AG09309 (cell line): ENCODE measurements at regions not wholly inside any gene's neighbourhood (a gene's known extent, or its start where the extent isn't known, plus 50 kb on each side); places are given as distances from the start of the nearest gene placed in this dataset.
A peak's percentile ranks its signal among the peaks of the same experiment; 100 is the strongest.

Source experiments
- DNase-seq: peaks from one replicate; pipeline ENCODE4 v3.0.0-alpha.2; 2010; ENCODE audit warnings: low read depth
- H3K4me3 ChIP-seq: 2 replicates; pipeline ENCODE4 v1.5.1; 2011; ENCODE audit warnings: mild to moderate bottlenecking, low read depth, low read length, moderate library complexity; ENCODE audit not compliant: control insufficient read depth
- TF ChIP-seq, protein P1 (sequence below): IDR thresholded peaks from 2 replicates; pipeline ENCODE4 v1.5.1; 2011; ENCODE audit warnings: mild to moderate bottlenecking, low read depth, low read length, inconsistent platforms; ENCODE audit not compliant: insufficient read depth, control insufficient read depth; ENCODE audit errors: missing control alignments

DNA sequence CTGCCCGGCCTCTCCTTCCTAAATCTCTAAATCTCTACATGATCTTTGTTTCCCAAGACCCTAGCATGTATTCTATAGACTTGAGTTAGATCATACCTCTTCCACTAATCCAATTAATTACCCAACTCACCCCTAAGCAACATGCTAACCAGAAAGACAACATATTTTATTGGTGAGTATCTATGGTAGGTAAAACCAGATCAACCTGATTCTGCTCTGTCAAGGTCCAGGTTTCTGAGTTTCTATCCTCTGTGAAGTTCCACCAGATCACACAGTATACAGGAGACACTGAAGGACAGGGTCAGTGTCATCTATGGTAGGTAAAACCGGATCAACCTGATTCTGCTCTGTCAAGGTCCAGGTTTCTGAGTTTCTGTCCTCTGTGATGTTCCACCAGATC is 363.2 kb upstream of the MARCKS start:
- TF ChIP-seq, protein P1, sequence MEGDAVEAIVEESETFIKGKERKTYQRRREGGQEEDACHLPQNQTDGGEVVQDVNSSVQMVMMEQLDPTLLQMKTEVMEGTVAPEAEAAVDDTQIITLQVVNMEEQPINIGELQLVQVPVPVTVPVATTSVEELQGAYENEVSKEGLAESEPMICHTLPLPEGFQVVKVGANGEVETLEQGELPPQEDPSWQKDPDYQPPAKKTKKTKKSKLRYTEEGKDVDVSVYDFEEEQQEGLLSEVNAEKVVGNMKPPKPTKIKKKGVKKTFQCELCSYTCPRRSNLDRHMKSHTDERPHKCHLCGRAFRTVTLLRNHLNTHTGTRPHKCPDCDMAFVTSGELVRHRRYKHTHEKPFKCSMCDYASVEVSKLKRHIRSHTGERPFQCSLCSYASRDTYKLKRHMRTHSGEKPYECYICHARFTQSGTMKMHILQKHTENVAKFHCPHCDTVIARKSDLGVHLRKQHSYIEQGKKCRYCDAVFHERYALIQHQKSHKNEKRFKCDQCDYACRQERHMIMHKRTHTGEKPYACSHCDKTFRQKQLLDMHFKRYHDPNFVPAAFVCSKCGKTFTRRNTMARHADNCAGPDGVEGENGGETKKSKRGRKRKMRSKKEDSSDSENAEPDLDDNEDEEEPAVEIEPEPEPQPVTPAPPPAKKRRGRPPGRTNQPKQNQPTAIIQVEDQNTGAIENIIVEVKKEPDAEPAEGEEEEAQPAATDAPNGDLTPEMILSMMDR, result no peak
- H3K4me3 ChIP-seq, result no peak overlapping the region

DNA sequence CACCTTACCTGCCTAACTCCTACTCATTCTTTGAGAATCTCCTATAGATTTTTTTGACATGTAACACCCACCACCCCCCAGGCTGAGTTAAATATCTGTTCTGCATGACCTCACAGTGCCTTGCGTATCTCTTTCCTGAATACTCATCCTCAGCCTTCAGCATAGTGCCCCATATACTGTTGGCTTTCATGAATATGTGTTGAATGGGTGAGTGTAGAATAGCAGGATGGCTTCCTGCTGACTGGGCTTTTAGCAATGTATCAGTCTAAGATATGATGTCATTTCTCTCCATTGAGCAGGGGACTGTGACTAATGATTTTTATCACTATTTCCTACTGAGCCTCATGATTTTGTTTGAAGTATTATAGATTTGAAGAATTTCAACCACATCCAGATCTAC is 361.6 kb upstream of the MARCKS start:
- TF ChIP-seq, protein P1, result no peak
- DNase-seq, result peak; percentile 40
- H3K4me3 ChIP-seq, result no peak overlapping the region

More for the DNA sequence above, 363.2 kb upstream of the MARCKS start:
- no peak for DNase-seq

DNA sequence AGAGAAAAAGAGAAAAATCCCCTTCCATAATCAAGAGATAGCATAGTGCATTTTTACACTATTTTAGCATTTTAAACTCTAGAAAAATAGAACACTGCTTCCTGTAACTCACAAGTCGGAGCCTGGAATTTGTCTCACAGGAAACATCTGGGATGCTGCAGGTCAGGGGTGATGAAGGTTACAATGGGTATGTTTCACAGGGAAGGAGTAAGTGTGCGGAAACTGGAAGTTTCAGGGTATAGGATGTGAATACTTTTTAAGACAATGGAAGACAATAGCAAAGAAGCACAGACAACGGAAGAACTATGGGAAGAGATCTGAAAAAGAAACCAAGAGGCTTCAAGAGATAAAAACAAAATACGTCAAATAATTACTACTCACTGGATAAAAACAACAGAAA is 361.0 kb upstream of the MARCKS start:
- no peak overlapping the region for H3K4me3 ChIP-seq
- DNase-seq, result no peak
- TF ChIP-seq, protein P1, result no peak

DNA sequence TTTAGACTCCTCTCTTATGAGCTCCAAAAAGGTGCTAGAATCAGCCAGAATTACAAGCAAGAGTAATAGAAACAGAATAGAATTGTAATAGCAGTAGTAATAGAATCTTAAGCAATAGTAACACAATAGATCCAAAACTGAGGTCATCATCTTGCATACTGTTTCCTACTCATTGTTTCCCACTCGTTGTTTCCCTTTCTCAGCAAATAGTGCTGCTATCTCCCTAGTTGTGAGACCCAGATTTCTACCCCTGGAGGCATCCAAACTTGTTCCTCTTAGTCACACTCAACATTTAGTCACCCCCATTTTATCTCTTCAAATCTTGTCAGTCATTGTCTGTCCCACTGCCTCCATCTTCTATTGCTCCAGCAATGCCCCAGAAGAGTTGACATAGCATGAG is 356.9 kb upstream of the MARCKS start:
- H3K4me3 ChIP-seq, result no peak overlapping the region
- TF ChIP-seq, protein P1, result no peak
- DNase-seq, result no peak

DNA sequence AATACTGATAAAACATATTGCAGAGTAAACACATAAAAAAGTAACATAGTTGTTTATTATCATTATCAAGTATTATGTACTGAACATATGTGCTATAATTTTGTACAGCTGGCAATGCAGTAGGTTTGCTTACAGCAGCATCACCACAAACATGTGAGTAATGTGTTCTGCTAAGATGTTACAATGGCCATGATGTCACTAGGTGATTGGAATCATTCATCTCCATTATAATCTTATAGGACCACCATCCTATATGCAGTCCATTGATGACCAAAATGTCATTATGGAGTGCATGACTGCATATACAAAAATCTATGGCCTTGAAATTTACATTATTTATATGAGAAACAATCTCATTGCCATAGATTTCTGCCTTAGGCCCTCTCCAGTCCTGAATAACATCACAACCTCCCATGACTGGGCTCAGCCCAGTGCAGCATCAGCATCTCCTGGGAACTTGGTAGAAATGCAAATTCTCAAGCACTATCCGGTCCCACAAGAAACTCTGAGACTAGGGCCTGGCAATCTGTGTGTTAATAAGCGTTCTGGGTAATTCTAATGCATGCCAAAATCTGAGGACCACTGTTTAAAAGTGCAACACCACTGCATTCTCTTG is 352.0 kb upstream of the MARCKS start:
- TF ChIP-seq, protein P1, result no peak
- no peak for DNase-seq
- H3K4me3 ChIP-seq, result no peak overlapping the region

DNA sequence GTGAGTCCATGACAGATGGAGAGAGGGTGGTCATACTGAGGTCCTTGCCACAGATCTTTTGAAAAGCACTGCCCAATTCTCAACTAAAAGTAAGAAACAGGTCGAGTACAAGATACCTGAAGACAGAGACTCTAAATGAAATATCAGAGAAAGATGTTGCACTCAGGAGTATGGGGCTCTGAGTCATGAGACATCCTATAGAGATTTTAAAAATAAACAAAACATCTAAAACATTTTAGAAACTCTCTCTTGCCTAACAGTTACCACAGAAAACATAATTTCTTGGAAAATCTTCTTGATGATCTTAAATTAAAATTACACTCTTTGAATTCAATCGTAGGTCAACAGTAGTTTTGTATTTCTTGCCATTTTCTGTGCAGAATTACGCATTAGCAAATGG is 348.9 kb upstream of the MARCKS start:
- no peak for DNase-seq
- TF ChIP-seq, protein P1, result no peak
- no peak overlapping the region for H3K4me3 ChIP-seq
